ENCODE measurements at regions not wholly inside any gene's neighbourhood (a gene's known extent, or its start where the extent isn't known, plus 50 kb on each side); places are given as distances from the start of the nearest gene placed in this dataset.
"Not testable (repeated sequence)": the region's sequence is repeated elsewhere in the genome, so short reads cannot be mapped to it uniquely, and the experiment has no call there.

GRCh38 chr13:70516226-70516625 lies 408.0 kb upstream of the KLHL1 start:
- Histone ChIP-seq H3K4me1 (ENCODE audit: control insufficient read depth, extremely low read depth, insufficient read depth, low read length) (no peaks in the 10 kb centered on the region), H3K27ac (ENCODE audit: control insufficient read depth, insufficient read depth, low read length) (no peak overlapping the region), H3K27me3 (ENCODE audit: control insufficient read depth, extremely low read depth, insufficient read depth, low read length) (no peaks in the 10 kb centered on the region), H3K79me2 (ENCODE audit: control insufficient read depth, insufficient read depth, low read length) (no peaks in the 10 kb centered on the region), H3K36me3 (ENCODE audit: control insufficient read depth in 2 of 2, extremely low read depth in 1 of 2, insufficient read depth in 2 of 2, low read length in 2 of 2) (no peaks in the 10 kb centered on the region), H3K9me3 (ENCODE audit: control insufficient read depth, low read depth, low read length) (no peaks in the 10 kb centered on the region), H3K9me1 (ENCODE audit: control insufficient read depth, extremely low read depth, insufficient read depth, low read length) (no peaks in the 10 kb centered on the region), H2AFZ (ENCODE audit: control insufficient read depth, low read length) (no peak overlapping the region), H4K20me1 (ENCODE audit: control insufficient read depth, extremely low read depth, insufficient read depth, low read length) (no peaks in the 10 kb centered on the region), H3K9ac (ENCODE audit: control insufficient read depth, extremely low read depth, insufficient read depth, low read length) (no peak overlapping the region), H3K4me3 (ENCODE audit: control insufficient read depth in 2 of 3, extremely low read depth in 1 of 3, insufficient read depth in 2 of 3, low read depth in 1 of 3, low read length in 3 of 3) (no peak overlapping the region), H3K4me2 (ENCODE audit: control insufficient read depth, extremely low read depth, insufficient read depth, low read depth, low read length) (no peak overlapping the region)
- TF ChIP-seq EZH2 (IDR thresholded peaks at IDR 0.05; ENCODE audit: low read length) = no peak
- TF ChIP-seq, protein P1, sequence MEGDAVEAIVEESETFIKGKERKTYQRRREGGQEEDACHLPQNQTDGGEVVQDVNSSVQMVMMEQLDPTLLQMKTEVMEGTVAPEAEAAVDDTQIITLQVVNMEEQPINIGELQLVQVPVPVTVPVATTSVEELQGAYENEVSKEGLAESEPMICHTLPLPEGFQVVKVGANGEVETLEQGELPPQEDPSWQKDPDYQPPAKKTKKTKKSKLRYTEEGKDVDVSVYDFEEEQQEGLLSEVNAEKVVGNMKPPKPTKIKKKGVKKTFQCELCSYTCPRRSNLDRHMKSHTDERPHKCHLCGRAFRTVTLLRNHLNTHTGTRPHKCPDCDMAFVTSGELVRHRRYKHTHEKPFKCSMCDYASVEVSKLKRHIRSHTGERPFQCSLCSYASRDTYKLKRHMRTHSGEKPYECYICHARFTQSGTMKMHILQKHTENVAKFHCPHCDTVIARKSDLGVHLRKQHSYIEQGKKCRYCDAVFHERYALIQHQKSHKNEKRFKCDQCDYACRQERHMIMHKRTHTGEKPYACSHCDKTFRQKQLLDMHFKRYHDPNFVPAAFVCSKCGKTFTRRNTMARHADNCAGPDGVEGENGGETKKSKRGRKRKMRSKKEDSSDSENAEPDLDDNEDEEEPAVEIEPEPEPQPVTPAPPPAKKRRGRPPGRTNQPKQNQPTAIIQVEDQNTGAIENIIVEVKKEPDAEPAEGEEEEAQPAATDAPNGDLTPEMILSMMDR (optimal IDR thresholded peaks at IDR 0.05 in 1 of 3, IDR thresholded peaks at IDR 0.05 in 1 of 3, conservative IDR thresholded peaks at IDR 0.05 in 1 of 3; ENCODE audit: extremely low read depth in 1 of 3, insufficient read depth in 2 of 3, low read length in 3 of 3) = no peak
- no peak for FAIRE-seq
- dilution Hi-C loops (cut with MboI; ENCODE audit: extremely low pct_ligation_motif_present, low sequenced_read_pairs) = no loop called here
- DNase-seq (ENCODE audit: low read depth, low spot score) = no peak

- H3K4me1 ChIP-seq (ENCODE audit: control insufficient read depth, extremely low read depth, insufficient read depth, low read length); DNase-seq (ENCODE audit: low read depth, low spot score); H2AFZ ChIP-seq (ENCODE audit: control insufficient read depth, low read length); H3K79me2 ChIP-seq (ENCODE audit: control insufficient read depth, insufficient read depth, low read length); dilution Hi-C loops (cut with MboI; ENCODE audit: extremely low pct_ligation_motif_present, low sequenced_read_pairs); H3K9me3 ChIP-seq (ENCODE audit: control insufficient read depth, low read depth, low read length); H3K27me3 ChIP-seq (ENCODE audit: control insufficient read depth, extremely low read depth, insufficient read depth, low read length); H3K9me1 ChIP-seq (ENCODE audit: control insufficient read depth, extremely low read depth, insufficient read depth, low read length); FAIRE-seq; H4K20me1 ChIP-seq (ENCODE audit: control insufficient read depth, extremely low read depth, insufficient read depth, low read length); H3K4me3 ChIP-seq (ENCODE audit: control insufficient read depth in 2 of 3, extremely low read depth in 1 of 3, insufficient read depth in 2 of 3, low read depth in 1 of 3, low read length in 3 of 3); H3K9ac ChIP-seq (ENCODE audit: control insufficient read depth, extremely low read depth, insufficient read depth, low read length); H3K27ac ChIP-seq (ENCODE audit: control insufficient read depth, insufficient read depth, low read length); H3K4me2 ChIP-seq (ENCODE audit: control insufficient read depth, extremely low read depth, insufficient read depth, low read depth, low read length); H3K36me3 ChIP-seq (ENCODE audit: control insufficient read depth in 2 of 2, extremely low read depth in 1 of 2, insufficient read depth in 2 of 2, low read length in 2 of 2): not testable (repeated sequence)
Measured at GRCh38 chr13:70511861-70512417, 403.7 kb upstream of the KLHL1 start.

GRCh38 chr13:70505809-70506208 lies 397.6 kb upstream of the KLHL1 start:
- no peak for DNase-seq (ENCODE audit: low read depth, low spot score)
- H3K4me2 ChIP-seq (ENCODE audit: control insufficient read depth, extremely low read depth, insufficient read depth, low read depth, low read length) = no peak overlapping the region
- TF ChIP-seq EZH2 (IDR thresholded peaks at IDR 0.05; ENCODE audit: low read length) = no peak
- TF ChIP-seq, protein P1 (optimal IDR thresholded peaks at IDR 0.05 in 1 of 3, IDR thresholded peaks at IDR 0.05 in 1 of 3, conservative IDR thresholded peaks at IDR 0.05 in 1 of 3; ENCODE audit: extremely low read depth in 1 of 3, insufficient read depth in 2 of 3, low read length in 3 of 3) = no peak
- no peaks in the 10 kb centered on the region for H3K9me1 ChIP-seq (ENCODE audit: control insufficient read depth, extremely low read depth, insufficient read depth, low read length)
- dilution Hi-C loops (cut with MboI; ENCODE audit: extremely low pct_ligation_motif_present, low sequenced_read_pairs) = no loop called here
- no peaks in the 10 kb centered on the region for H3K36me3 ChIP-seq (ENCODE audit: control insufficient read depth in 2 of 2, extremely low read depth in 1 of 2, insufficient read depth in 2 of 2, low read length in 2 of 2)
- H4K20me1 ChIP-seq (ENCODE audit: control insufficient read depth, extremely low read depth, insufficient read depth, low read length) = no peaks in the 10 kb centered on the region
- no peak overlapping the region for H2AFZ ChIP-seq (ENCODE audit: control insufficient read depth, low read length)
- H3K4me3 ChIP-seq (ENCODE audit: control insufficient read depth in 2 of 3, extremely low read depth in 1 of 3, insufficient read depth in 2 of 3, low read depth in 1 of 3, low read length in 3 of 3) = no peak overlapping the region
- no peaks in the 10 kb centered on the region for H3K4me1 ChIP-seq (ENCODE audit: control insufficient read depth, extremely low read depth, insufficient read depth, low read length)
- no peaks in the 10 kb centered on the region for H3K9me3 ChIP-seq (ENCODE audit: control insufficient read depth, low read depth, low read length)
- no peak overlapping the region for H3K27ac ChIP-seq (ENCODE audit: control insufficient read depth, insufficient read depth, low read length)
- H3K79me2 ChIP-seq (ENCODE audit: control insufficient read depth, insufficient read depth, low read length) = no peaks in the 10 kb centered on the region
- no peak overlapping the region for H3K9ac ChIP-seq (ENCODE audit: control insufficient read depth, extremely low read depth, insufficient read depth, low read length)
- FAIRE-seq = no peak
- no peaks in the 10 kb centered on the region for H3K27me3 ChIP-seq (ENCODE audit: control insufficient read depth, extremely low read depth, insufficient read depth, low read length)
